Suprapubic skin (tissue), 4 donors: ENCODE measurements at regions not wholly inside any gene's neighbourhood (a gene's known extent, or its start where the extent isn't known, plus 50 kb on each side); places are given as distances from the start of the nearest gene placed in this dataset.

ENCODE experiments used
- POLR2A ChIP-seq, 2 donors: fragments of 450-650 bp; IDR thresholded peaks; one replicate each; pipeline ENCODE4 v1.6.1; 2017; ENCODE audit warnings: antibody characterized with exemption in 2 of 2, mild to moderate bottlenecking in 2 of 2, moderate library complexity in 2 of 2
- POLR2AphosphoS5 ChIP-seq, 3 donors: sonication (generic); formaldehyde crosslinking; IDR thresholded peaks; one replicate each; pipeline ENCODE4 v1.6.1; 2017; ENCODE audit warnings: antibody characterized with exemption in 3 of 3
- TF ChIP-seq, protein P1 (sequence below), 2 donors: fragments of 200-600 bp in 1 of 2; fragments of 450-650 bp in 1 of 2; sonication (generic) in 1 of 2; IDR thresholded peaks; one replicate each; pipeline ENCODE4 v1.5.1; 2016 to 2019; ENCODE audit warnings: antibody characterized with exemption in 2 of 2, mild to moderate bottlenecking in 1 of 2, moderate library complexity in 1 of 2

DNA sequence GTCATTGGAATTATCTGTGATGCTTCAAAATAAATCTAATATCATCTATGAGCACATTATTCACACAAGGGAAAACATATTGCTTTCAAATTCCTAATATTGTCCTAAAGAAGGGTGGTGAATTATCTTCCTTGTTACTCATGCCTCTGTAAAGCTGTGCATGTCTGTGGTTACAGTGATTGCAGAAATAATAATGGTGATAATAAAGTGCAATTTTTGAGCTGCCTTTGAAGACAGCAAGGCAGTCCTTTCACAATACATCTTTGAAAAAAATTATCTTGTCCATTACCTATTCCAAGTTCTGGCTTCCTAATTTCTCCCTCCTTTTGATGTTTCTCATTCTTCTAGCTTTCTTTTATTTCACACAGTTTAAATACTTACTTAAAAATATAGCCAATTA lies 442.1 kb upstream of the EYS start:
- no peak for TF ChIP-seq POLR2A (IDR thresholded peaks at IDR 0.05)
- TF ChIP-seq, protein P1, sequence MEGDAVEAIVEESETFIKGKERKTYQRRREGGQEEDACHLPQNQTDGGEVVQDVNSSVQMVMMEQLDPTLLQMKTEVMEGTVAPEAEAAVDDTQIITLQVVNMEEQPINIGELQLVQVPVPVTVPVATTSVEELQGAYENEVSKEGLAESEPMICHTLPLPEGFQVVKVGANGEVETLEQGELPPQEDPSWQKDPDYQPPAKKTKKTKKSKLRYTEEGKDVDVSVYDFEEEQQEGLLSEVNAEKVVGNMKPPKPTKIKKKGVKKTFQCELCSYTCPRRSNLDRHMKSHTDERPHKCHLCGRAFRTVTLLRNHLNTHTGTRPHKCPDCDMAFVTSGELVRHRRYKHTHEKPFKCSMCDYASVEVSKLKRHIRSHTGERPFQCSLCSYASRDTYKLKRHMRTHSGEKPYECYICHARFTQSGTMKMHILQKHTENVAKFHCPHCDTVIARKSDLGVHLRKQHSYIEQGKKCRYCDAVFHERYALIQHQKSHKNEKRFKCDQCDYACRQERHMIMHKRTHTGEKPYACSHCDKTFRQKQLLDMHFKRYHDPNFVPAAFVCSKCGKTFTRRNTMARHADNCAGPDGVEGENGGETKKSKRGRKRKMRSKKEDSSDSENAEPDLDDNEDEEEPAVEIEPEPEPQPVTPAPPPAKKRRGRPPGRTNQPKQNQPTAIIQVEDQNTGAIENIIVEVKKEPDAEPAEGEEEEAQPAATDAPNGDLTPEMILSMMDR (IDR thresholded peaks at IDR 0.05) = no peak
- no peak for TF ChIP-seq POLR2AphosphoS5 (IDR thresholded peaks at IDR 0.05)
